GM18498 (cell line): ENCODE measurements at regions not wholly inside any gene's neighbourhood (a gene's known extent, or its start where the extent isn't known, plus 50 kb on each side); places are given as distances from the start of the nearest gene placed in this dataset.

Experiments
- ATAC-seq: cut with Tn5 transposase; IDR thresholded peaks from one replicate; pipeline ENCODE4 v1.9.1; 2021; ENCODE audit warnings: mild to moderate bottlenecking, moderate library complexity; ENCODE audit not compliant: unreplicated experiment

DNA sequence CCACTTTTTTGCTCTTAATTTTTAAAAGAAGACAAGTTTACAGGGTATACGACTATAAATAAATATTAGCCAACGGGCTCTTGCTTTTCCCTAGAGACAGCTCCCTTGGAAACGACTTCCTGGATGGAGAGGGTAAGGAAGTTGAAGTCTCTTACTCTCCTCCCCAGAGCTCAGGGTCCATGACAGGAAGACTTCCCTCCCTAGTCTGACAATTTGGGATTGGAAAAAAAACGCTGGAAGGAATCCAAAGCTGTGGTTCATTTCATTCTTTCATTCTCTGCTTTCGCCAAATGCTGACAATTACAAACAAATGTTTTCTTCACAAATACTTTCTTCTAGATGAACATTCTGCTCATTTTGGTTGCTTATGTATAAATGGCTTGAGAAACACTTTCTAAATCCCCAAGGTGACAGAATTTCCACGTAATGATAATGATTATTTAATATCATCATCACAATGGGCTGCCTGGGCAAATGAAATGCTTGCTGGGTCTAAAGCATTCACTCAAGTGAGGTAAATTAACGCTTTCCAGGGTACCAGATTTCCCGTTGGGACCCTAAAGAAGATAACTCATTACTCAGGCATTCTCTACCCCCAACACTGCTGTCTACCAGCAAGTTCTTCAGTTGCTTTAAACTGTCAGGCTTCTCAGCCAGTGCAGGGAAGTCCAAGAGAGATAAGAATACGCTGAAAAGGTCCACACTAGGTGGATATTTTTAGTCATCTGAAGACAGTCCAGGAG is 139.8 kb upstream of the SLC30A5 start:
- no peak for ATAC-seq

DNA sequence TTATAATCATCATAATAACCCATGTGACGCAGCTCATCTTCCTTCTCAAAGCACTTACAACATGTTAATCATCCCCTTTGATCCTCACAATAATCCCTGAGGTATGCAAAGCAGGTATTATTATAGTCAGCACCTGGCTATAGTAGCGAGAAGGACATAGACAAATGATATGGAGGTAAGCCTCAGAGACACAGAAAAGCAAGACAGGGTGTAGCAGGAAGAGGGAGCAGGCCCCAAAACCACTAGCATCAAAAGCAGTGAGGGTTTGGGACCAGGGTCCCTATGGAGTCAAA is 139.2 kb upstream of the SLC30A5 start:
- ATAC-seq: no peak

DNA sequence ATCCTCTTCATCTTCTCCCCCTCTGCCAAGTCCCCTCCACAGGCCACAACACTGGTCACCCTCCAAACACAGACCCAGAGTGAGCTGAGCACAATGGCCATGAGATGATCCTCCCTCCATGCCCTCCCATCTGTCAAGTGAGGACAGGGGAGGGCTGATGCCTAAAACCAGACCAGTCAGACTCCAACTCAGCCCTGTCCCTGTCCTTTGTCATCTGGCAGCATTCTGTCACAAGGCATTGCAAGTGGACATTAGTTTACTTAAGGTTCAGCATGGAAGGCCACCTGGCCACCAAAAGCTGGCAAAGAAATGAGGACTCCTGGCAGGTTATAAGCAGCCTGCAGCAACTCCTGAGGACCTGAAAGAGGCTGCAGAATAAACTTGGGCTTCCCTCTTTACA is 136.2 kb upstream of the SLC30A5 start:
- ATAC-seq: no peak

DNA sequence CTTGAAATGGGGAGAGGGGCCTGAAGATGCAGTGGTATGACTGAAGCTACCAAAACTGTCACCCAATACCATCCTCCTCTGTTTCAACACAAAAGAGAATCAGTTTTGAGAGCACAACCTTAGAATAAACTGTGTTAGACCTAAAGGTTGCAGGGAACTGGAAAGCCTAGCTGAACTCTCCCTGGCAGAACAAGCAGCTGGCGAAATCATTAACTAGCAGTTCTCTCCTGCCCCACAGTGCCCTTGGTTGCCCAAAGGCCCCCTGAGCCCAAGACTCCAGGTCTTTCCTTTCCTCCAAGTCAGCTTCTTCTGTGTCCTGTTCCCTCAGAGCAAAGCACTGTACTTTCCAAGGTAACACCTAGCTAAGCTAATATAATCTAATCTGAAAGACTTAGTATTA is 135.4 kb upstream of the SLC30A5 start:
- no peak for ATAC-seq

DNA sequence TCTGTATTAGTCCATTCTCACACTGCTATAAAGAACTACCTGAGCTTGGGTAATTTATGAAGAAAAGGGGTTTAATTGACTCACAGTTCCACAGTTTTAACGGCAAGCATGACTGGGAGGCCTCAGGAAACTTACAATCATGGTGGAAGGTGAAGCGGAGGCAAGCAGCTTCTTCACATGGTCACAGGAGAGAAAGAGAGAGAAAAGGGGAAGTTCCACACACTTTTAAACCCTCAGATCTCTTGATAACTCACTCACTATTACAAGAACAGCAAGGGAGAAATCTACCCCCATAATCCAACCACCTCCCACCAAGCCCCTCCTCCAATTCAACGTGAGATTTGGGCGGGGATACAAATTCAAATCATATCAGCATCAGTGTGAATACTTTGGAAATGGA is 133.4 kb upstream of the SLC30A5 start:
- no peak for ATAC-seq

DNA sequence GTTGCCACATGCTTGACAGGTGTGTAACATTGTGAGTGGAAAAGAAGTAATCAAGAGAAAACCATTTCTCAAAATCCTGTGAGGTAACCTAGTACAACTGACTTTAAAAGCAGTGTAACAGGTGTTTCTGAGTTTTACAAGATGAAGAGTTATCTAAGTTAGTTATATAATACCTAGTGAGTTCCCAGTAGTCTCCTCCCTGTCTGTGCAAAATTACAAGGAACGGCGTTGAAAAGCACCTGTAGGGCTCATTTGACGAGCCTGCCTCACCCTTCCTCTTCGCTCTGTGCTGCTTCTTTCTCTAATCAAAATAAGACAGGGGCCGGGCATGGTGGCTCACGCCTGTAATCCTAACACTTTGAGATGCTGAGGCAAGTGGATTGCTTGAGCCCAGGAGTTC is 132.9 kb upstream of the SLC30A5 start:
- no peak for ATAC-seq

DNA sequence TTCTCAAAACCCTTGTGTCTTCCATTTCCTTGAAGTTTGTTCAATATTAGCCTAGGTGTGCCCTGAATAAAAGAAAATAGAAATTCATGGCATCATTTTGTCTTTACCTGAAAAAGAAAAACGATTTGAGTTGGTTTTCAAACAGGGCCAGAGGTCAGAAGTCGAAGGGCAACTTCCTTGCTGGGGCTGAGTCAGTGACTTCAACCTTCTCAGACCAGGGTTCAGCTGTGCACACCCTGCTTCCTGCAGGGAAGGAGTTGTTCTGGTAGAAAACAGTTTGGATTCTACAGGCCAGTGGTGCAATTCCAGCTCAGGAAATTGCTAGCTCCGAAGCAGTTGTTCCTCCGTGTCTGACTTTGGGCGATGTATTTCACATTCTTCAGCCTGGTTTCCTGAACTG is 132.1 kb upstream of the SLC30A5 start:
- ATAC-seq: no peak

DNA sequence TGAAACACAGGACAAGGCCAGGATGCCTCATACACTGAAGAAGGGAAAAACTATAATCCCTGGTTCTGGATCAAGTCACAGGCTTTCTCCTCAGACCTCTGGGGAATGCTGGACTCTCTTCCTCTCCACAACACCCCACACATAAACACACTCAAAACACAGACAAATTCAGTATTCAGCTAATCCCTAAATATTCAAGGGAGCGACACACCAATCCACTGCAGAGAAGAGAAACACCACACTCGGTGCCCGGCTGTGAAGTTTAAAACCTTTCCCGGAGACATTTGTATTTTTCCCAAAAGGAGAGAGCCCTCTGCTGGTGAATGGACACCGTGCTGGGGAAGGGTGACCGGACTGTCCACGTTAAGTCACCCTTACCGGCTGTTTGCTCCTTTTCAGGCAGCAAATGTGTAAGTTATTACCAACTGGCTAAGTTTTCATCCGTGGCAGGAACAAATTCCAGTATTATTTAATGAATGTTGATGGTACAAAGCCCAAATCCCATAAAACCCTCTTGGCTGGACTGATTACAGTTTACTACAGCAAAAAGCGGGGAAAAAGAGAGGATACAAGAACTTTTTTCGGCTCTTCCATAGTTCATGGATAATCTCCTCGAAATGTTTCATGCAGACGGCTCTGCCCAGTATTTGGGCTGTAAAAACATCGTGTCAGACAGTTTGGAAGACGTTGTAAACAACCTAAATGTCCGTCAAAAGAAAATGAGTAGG is 130.9 kb upstream of the SLC30A5 start:
- ATAC-seq: no peak

DNA sequence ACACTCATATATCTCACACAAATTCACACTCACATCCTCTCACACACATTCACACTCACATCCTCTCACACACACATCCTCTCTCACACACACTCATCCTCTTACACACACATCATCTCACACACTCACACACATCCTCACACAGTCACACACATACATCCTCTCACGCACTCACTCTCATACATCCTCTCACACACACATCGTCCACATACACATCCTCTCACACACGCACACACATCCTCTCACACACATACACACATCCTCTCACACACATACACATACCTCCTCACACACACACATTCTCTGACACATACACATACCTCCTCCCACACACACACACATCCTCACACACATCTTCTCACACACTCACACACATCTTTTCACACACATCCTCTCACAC is 129.1 kb upstream of the SLC30A5 start:
- no peak for ATAC-seq

DNA sequence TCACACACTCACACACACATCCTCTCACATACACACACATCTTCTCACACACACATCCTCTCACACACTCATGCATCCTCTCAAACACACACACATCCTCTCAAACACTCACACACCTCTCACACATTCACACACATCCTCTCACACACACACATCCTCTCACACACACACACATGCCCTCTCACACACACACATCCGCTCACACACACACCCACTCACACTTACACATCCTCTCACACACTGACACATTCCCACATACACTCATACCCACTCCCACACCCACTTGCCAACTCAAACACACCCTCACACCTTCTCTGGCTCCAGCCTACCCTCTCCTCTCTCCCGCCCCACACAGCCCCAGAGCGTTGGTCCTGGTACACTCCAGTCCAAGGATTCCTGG is 127.9 kb upstream of the SLC30A5 start:
- no peak for ATAC-seq

DNA sequence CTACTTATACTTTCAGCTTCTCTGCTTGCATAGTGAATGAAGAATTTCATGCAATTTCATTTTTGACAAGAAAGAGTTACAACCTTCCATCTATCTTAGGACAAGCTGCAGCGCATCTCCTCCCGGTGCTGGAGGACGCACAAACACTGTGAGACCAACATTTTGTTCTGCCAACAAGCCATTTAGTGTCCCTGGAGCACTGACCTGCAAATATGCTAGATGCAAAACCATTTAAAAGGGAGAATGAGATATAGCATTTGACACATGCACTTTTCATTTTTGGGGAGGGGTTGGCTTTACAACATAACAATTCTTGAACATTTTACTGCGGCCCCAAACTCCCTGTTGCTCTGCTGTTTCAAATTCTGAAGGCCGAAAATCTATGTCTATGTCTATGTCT is 127.2 kb upstream of the SLC30A5 start:
- no peak for ATAC-seq

DNA sequence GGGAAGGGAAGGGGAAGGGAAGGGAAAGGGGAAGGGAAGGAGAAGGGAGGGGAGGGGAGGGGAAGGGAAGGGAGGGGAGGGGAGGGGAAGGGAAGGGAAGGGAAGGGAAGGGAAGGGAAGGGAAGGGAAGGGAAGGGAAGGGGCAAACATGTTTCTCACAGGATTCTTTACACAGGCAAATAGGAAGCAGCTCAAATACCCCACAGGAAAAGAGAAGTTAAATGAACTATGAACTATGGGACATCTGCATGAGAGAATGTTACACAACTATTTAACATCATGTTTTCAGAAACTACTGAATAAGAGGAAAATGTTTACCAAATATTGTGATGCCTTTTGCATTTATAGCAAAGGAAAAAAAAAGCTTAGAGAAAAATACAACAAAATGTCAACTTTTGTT is 125.4 kb upstream of the SLC30A5 start:
- ATAC-seq: no peak

DNA sequence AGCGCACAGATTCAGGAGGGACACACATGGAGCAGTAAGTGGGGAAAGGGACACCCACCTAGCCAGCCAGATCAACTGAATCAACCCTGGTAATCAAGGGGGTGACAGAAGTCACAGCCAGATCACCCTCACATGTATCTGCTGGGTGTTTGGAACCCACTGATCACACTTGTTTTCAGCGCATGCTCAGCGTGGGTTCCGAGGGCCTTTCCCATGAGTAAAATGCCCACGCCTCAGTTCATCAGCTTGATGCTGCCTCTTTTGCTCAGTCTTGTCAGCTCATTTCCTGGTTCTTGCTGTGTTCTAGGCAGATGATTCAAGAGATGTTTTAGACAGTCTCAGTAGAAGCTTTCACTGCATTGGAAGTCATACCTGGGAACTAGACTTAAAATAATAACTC is 123.2 kb upstream of the SLC30A5 start:
- no peak for ATAC-seq

DNA sequence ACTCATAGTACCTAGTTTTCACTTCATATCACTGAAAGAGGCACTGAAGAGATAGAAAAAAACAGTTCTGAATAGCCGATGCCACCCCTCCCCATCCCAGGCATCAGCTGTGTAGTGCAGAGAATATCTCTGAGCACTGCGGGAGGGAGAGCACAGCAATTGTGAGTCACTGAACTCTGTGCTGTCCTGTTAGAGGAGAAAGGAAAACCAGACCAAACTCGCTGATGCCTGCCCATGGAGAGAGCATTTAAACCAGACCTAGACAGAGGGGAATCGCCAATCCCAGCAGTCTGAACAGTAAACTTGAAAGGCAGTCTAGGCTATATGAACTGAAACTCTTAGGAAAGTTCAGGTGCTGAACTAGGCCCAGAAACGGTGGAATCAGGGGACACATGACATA is 120.1 kb upstream of the SLC30A5 start:
- no peak for ATAC-seq

DNA sequence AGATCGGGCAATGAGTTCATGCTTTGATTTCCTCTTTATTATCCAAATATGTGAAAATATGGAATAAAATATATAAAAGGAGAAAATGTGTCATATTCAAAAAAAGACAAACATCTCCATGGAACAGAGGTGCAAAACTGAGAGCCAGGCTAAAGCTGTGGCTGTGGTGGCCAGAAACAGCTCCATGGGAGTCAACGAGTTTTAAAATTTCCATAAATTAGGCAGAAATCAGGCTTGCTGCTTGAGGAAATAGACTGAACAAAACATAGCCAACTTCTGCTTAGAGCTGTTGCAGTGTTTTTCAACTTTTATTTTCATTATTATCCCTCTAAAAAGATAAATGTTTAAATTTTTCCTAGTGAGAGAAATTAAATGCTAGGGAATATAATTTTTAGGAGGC is 110.8 kb upstream of the SLC30A5 start:
- ATAC-seq: no peak

DNA sequence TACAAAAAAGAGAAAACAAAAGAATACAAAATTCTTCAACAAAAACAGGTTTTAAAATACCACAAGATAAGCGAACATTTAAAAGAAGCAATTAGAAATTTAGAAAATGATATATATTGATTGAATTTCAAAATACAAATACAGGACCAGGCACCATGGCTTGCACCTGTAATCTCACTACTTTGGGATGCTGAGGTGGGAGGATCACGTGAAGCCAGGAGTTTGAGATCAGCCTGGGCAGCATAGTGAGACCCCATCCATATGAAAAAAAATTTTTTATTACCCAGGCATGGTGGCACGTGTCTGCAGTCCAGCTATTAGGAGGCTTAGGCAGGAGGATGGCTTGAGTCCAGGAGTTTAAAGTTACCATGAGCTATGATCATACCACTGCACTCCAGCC is 109.9 kb upstream of the SLC30A5 start:
- no peak for ATAC-seq

DNA sequence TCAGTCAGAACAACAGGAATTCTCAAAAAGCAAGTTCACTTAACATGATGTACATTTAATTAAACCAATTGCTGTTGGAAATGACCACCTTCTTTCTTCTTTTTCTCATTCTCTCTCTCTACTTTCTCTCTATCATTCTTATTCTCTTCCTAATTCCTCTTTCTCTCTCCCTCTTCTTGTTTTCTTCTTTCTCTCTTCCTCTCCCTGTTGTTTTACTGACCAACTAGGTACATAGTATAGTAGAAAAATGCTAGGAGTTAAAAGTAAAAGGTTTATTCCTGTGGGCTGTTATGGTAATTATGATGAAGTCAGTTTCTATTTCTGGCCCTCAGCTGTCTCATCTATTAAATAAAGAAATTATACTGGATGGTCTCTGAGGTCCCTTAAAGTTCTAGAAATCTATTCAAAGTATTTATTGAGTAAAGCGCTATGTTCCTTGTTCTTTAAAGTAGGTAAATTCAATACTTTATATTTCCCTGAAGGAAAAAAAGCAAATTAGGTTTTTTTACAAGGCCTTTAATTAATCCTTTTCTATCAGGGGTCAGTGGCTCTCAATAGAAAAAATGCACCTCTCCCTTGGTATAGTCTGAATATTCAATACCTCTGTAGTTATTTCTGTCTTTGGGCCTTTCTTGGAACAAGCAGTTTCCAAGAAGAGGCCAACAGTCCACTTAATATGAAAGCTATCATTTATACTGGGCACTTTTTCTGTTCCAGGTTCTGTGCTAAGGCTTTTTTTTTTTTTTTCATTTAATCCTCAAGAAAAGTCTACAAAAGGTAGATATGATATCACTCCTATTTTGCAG is 102.3 kb upstream of the SLC30A5 start:
- no peak for ATAC-seq

DNA sequence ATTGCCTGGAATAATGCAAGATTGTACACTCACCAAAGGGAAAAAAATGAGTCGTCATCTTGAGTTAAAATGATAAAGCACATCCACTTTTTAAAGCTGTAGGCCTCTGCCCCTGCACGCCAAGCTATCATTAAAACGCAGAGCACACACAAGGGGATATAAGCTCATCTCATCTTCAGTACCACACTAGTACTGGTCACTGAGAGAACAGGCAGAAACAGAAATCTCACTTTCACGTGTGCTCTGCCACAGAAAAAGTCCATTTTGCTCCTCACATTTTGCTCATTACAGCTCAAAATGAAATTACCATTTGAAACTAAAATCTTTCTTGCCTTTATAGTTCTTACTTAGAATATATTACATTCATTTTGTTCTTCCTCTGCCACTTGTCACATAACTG is 99.2 kb upstream of the SLC30A5 start:
- ATAC-seq: peak; percentile 71

DNA sequence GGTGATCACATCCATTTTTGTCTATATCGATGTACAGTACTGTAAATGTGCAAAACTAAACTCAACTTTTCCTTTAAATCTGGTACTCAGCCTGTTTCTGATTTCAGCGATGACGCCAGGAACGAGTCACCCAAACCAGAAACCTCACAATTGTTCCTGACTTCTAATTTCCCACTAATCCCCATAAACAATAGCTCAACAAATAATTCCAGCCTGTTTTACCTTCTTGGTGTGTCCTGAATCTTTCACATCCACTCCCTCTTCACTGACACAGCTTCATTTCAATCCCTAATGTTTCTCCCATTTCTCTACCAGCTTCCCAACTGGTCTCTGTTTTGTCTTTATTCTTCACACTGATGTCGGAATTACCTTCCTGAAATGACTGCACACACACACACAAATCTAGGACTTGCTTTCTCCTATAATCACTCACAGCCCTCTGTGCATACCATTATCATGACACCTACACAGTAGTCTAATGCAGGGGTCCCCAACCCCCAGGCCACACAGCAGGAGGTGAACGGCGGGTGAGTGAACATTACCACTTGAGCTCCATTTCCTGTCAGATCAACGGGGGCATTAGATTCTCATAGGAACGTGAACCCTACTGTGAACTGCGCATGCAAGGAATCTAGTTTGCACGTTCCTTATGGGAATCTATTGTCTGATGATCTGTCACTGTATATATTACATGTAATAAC is 97.8 kb upstream of the SLC30A5 start:
- ATAC-seq: no peak

DNA sequence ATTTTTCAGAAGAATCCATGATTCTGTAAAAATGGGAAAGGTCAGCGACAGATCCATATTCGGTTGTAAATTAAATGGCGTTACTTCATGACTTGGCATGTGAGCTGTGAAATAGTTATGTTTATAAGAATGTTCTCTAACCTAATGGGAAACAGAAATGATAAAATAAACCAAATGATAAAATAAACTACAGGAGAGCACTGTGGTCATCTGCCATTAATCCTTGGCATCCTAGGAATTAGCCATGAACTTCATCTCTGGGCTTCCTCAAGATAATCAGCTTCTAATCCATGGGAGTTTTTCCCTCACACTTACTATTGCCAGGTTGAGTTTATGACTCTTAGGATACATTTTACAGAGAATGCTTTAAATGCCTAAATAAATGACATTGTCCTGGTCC is 94.6 kb upstream of the SLC30A5 start:
- no peak for ATAC-seq

DNA sequence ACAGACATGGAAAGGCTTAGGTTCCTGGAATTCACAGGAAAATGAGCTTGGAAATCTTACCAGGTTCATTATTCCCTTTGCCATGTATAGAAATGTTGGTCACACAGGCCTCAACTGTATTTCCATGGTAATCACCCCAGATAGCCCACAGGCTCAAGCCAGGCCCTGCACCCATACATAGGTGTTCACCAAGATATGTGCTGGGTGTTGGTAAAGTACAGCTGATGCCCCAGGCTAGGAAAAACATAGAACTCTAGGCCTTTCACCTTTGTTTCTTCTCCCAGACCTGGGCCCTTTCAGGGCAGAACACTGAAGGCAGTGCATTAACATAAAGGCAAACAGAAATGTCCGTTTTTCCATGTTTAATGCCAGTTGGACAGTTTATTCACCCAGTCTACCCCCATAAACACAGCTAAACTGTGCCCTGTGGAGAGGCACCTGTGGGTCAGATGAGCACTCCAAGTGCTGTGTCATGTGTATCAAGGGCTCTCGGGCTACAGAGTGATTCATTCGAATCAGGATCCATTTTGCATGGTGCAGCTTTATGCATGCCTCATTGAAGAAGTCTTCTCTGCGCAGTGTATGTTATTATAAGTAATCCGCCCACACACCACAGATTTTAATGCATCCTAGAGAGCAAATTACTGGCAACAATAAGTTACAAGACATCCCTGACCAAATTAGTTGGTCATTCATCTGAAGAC is 93.4 kb upstream of the SLC30A5 start:
- no peak for ATAC-seq
